HCT116 (cell line): ENCODE measurements at regions not wholly inside any gene's neighbourhood (a gene's known extent, or its start where the extent isn't known, plus 50 kb on each side); places are given as distances from the start of the nearest gene placed in this dataset.

Experiments
- ATAC-seq: fragments of 200-7000 bp; cut with Tn5 transposase; 2 replicates; pipeline ENCODE4 v1.9.1; 2020; ENCODE audit warnings: mild to moderate bottlenecking, moderate library complexity
- BruUV-seq: library from RNA; stranded (reverse); fragments of 400-500 nt; replicated peaks from 2 replicates; lab custom pipeline; 2021; lab: Mats Ljungman, UMichigan
- CTCF ChIA-PET: fragments of 300-600 bp; sonication (Branson Sonifier 250); formaldehyde crosslinking; loops from one replicate; lab custom pipeline; 2021; ENCODE audit warnings: antibody characterized with exemption; lab: Charles Lee
- POLR2A ChIA-PET: fragments of 300-600, 350-600 bp; sonication (Branson Sonifier 250); formaldehyde crosslinking; loops from one replicate; lab custom pipeline; 2021; ENCODE audit warnings: antibody characterized with exemption; lab: Charles Lee
- RAD21 ChIA-PET, 2 experiments: fragments of 300-600 bp; sonication (Branson Sonifier 250); formaldehyde crosslinking; loops; one replicate each; lab custom pipeline; 2023; ENCODE audit warnings: low total read pairs in 2 of 2; ENCODE audit not compliant: uncharacterized antibody in 2 of 2, unreplicated experiment in 2 of 2, low non-redundant PET in 1 of 2; lab: Charles Lee
- DNase-seq: peaks from one replicate; pipeline ENCODE4 v3.0.0-alpha.2; 2010; ENCODE audit warnings: low read depth, low spot score
- H2AFZ ChIP-seq: fragments of 200-600 bp; shearing (Covaris generic), sonication (generic); 2 replicates; pipeline ENCODE4 v1.6.1; 2017; ENCODE audit warnings: low read depth, mixed run types, mixed read lengths, antibody characterized with exemption, low read length; ENCODE audit not compliant: poor library complexity, severe bottlenecking
- H3K27ac ChIP-seq: 2 replicates; pipeline ENCODE4 v1.5.1; 2012; ENCODE audit warnings: low read depth, low read length
- H3K27me3 ChIP-seq: fragments of 200-600 bp; sonication (generic); 2 replicates; pipeline ENCODE4 v1.6.1; 2016; ENCODE audit warnings: mixed run types, low read length, mixed read lengths; ENCODE audit not compliant: insufficient read depth
- H3K36me3 ChIP-seq, 2 experiments: fragments of 200-500 bp in 1 of 2; fragments of 200-600 bp in 1 of 2; sonication (Bioruptor generic) in 1 of 2; sonication (generic) in 1 of 2; 2 replicates each; pipeline versions ENCODE4 v1.5.1 to v1.6.1; 2014 to 2016; ENCODE audit warnings: low read length in 2 of 2, inconsistent platforms in 1 of 2, mixed read lengths in 1 of 2, mixed run types in 1 of 2; ENCODE audit not compliant: insufficient read depth in 2 of 2, control insufficient read depth in 1 of 2
- H3K4me1 ChIP-seq, 2 experiments: fragments of 200-600 bp in 1 of 2; sonication (generic) in 1 of 2; 2 replicates each; pipeline versions ENCODE4 v1.5.1 to v1.6.1; 2012 to 2017; ENCODE audit warnings: low read length in 2 of 2, inconsistent platforms in 1 of 2, mild to moderate bottlenecking in 1 of 2, mixed read lengths in 1 of 2, mixed run types in 1 of 2, moderate library complexity in 1 of 2; ENCODE audit not compliant: insufficient read depth in 2 of 2, control insufficient read depth in 1 of 2
- H3K4me2 ChIP-seq: fragments of 200-600 bp; sonication (generic); 2 replicates; pipeline ENCODE4 v1.6.1; 2017; ENCODE audit warnings: mixed run types, low read length, mixed read lengths
- H3K4me3 ChIP-seq, 2 experiments: fragments of 200-600 bp in 1 of 2; sonication (generic) in 1 of 2; replicated peaks in 1 of 2; 2 replicates each; pipeline ENCODE4 v1.5.1; 2011 to 2016; ENCODE audit warnings: low read length in 2 of 2, control low read depth in 1 of 2, low read depth in 1 of 2, mild to moderate bottlenecking in 1 of 2, mixed read lengths in 1 of 2, mixed run types in 1 of 2
- H3K79me2 ChIP-seq: fragments of 200-600 bp; sonication (generic); 2 replicates; pipeline ENCODE4 v1.6.1; 2017; ENCODE audit warnings: mild to moderate bottlenecking, mixed run types, low read length, moderate library complexity, mixed read lengths; ENCODE audit not compliant: insufficient read depth
- H3K9ac ChIP-seq: fragments of 200-600 bp; sonication (generic); 2 replicates; pipeline ENCODE4 v1.6.1; 2016; ENCODE audit warnings: low read length, mixed read lengths
- H3K9me2 ChIP-seq: fragments of 200-600 bp; sonication (generic), shearing (Covaris generic); 2 replicates; pipeline ENCODE4 v1.6.1; 2017; ENCODE audit warnings: mixed run types, mild to moderate bottlenecking, moderate library complexity; ENCODE audit not compliant: insufficient read depth
- H3K9me3 ChIP-seq, 2 experiments: fragments of 200-500 bp in 1 of 2; fragments of 200-600 bp in 1 of 2; sonication (Bioruptor generic) in 1 of 2; sonication (generic) in 1 of 2; 2 replicates each; pipeline ENCODE4 v1.6.1; 2014 to 2017; ENCODE audit warnings: low read length in 2 of 2, mixed read lengths in 2 of 2, inconsistent platforms in 1 of 2, low read depth in 1 of 2, mild to moderate bottlenecking in 1 of 2, mixed run types in 1 of 2, moderate library complexity in 1 of 2; ENCODE audit not compliant: control insufficient read depth in 1 of 2, insufficient read depth in 1 of 2
- H4K20me1 ChIP-seq: fragments of 200-600 bp; sonication (generic), shearing (Covaris generic); 2 replicates; pipeline ENCODE4 v1.6.1; 2017; ENCODE audit warnings: mixed run types, mild to moderate bottlenecking, moderate library complexity; ENCODE audit not compliant: insufficient read depth
- CBX3 ChIP-seq: IDR thresholded peaks from 2 replicates; pipeline ENCODE4 v1.6.1; 2012; ENCODE audit warnings: low read depth
- CEBPB ChIP-seq: IDR thresholded peaks from 2 replicates; pipeline ENCODE4 v1.6.1; 2012; ENCODE audit warnings: low read depth
- CTCF ChIP-seq, 3 experiments: fragments of 200-600 bp in 1 of 3; sonication (generic) in 1 of 3; IDR thresholded peaks in 2 of 3; conservative IDR thresholded peaks in 1 of 3; 2 replicates each; pipeline ENCODE4 v1.5.1; 2012 to 2017; ENCODE audit warnings: low read depth in 2 of 3, low read length in 2 of 3, antibody characterized with exemption in 1 of 3, borderline replicate concordance in 1 of 3, control low read depth in 1 of 3, mild to moderate bottlenecking in 1 of 3, mixed read lengths in 1 of 3, mixed run types in 1 of 3, moderate library complexity in 1 of 3; ENCODE audit not compliant: insufficient read depth in 1 of 3
- EZH2 ChIP-seq: fragments of 200-600 bp; sonication (generic); IDR thresholded peaks from 2 replicates; pipeline ENCODE4 v1.6.1; 2017; ENCODE audit warnings: antibody characterized with exemption, mixed run types
- EZH2phosphoT487 ChIP-seq: fragments of 200-600 bp; IDR thresholded peaks from 2 replicates; pipeline ENCODE4 v1.6.1; 2018; ENCODE audit warnings: antibody characterized with exemption, borderline replicate concordance
- FOSL1 ChIP-seq: IDR thresholded peaks from 2 replicates; pipeline ENCODE4 v1.6.1; 2012; ENCODE audit warnings: low read depth
- JUND ChIP-seq: IDR thresholded peaks from 2 replicates; pipeline ENCODE4 v1.6.1; 2012
- RAD21 ChIP-seq: IDR thresholded peaks from 2 replicates; pipeline ENCODE4 v1.6.1; 2012; ENCODE audit warnings: low read depth, mild to moderate bottlenecking
- REST ChIP-seq: IDR thresholded peaks from 2 replicates; pipeline ENCODE4 v1.6.1; 2012; ENCODE audit warnings: low read depth
- SIN3A ChIP-seq: IDR thresholded peaks from 2 replicates; pipeline ENCODE4 v1.6.1; 2012; ENCODE audit warnings: low read depth
- SP1 ChIP-seq: IDR thresholded peaks from 2 replicates; pipeline ENCODE4 v1.6.1; 2012; ENCODE audit warnings: low read depth
- SRF ChIP-seq: IDR thresholded peaks from 2 replicates; pipeline ENCODE4 v1.6.1; 2012; ENCODE audit warnings: low read depth
- TCF7L2 ChIP-seq: IDR thresholded peaks from 2 replicates; pipeline ENCODE4 v1.7.0; 2011; ENCODE audit warnings: borderline replicate concordance, inconsistent platforms; ENCODE audit not compliant: insufficient read depth, insufficient read length; ENCODE audit errors: extremely low read depth
- YY1 ChIP-seq: IDR thresholded peaks from 2 replicates; pipeline ENCODE4 v1.6.1; 2011; ENCODE audit warnings: low read length, low read depth, moderate library complexity, mild to moderate bottlenecking; ENCODE audit not compliant: insufficient replicate concordance; ENCODE audit errors: extremely low read depth
- ZBTB33 ChIP-seq: IDR thresholded peaks from 2 replicates; pipeline ENCODE4 v1.6.1; 2011; ENCODE audit warnings: mild to moderate bottlenecking, low read length, moderate library complexity; ENCODE audit not compliant: insufficient replicate concordance; ENCODE audit errors: extremely low read depth
- ZFX ChIP-seq: fragments of 450-650 bp; IDR thresholded peaks from 2 replicates; pipeline ENCODE4 v1.6.1; 2017
- ZNF274 ChIP-seq: fragments of 200-500 bp; sonication (Bioruptor generic); IDR thresholded peaks from 2 replicates; pipeline ENCODE4 v1.6.1; 2014; ENCODE audit warnings: mild to moderate bottlenecking, low read depth, low read length, inconsistent platforms
- intact Hi-C: fragments of 100-400 bp; cut with micrococcal nuclease; formaldehyde crosslinking; loops from 2 replicates; pipeline ENCODE4 v1.10.0; 2022

GRCh38 chr10:88163572-88163971 is 300.1 kb downstream of the PTEN start:
- RAD21 ChIA-PET, result no interaction called here

More at GRCh38 chr10:88163572-88163971, 300.1 kb downstream of the PTEN start:
- BruUV-seq, result no TSS peak
- CTCF ChIA-PET, result no interaction called here
- no peak overlapping the region for H3K4me2 ChIP-seq
- no peak overlapping the region for H3K4me3 ChIP-seq
- no peak for DNase-seq
- intact Hi-C loops, result no loop called here
- no peaks in the 10 kb centered on the region for H3K9me3 ChIP-seq
- H3K27me3 ChIP-seq, result no peaks in the 10 kb centered on the region
- no peak for ATAC-seq
- H2AFZ ChIP-seq, result no peak overlapping the region
- H3K79me2 ChIP-seq, result no peaks in the 10 kb centered on the region
- peaks cover 0 to 6% of the 10 kb centered on the region in 2 experiments; a peak in 1 of 4 replicates for H3K4me1 ChIP-seq
- TF ChIP-seq YY1, result no peak
- no peak for TF ChIP-seq SIN3A
- no peak for TF ChIP-seq ZFX
- no peak for TF ChIP-seq CTCF (IDR thresholded peaks at IDR 0.05 in 2 of 3, conservative IDR thresholded peaks at IDR 0.05 in 1 of 3; ENCODE audit: borderline replicate concordance in 1 of 3, insufficient read depth in 1 of 3, low read depth in 2 of 3, low read length in 2 of 3)
- TF ChIP-seq ZBTB33, result no peak
- no peak for TF ChIP-seq ZNF274
- no peak for TF ChIP-seq TCF7L2
- no peak for TF ChIP-seq EZH2phosphoT487
- no peak for TF ChIP-seq SRF
- TF ChIP-seq FOSL1, result no peak
- no peak for TF ChIP-seq JUND
- TF ChIP-seq SP1, result no peak
- no peak for TF ChIP-seq REST
- TF ChIP-seq RAD21, result no peak
- TF ChIP-seq EZH2, result no peak
- no peak for TF ChIP-seq CBX3
- TF ChIP-seq CEBPB, result no peak
- no peaks in the 10 kb centered on the region for H4K20me1 ChIP-seq
- POLR2A ChIA-PET, result no interaction called here
- no peaks in the 10 kb centered on the region for H3K9me2 ChIP-seq
- H3K9ac ChIP-seq, result no peak overlapping the region
- H3K36me3 ChIP-seq, result no peaks in the 10 kb centered on the region
- no peak overlapping the region for H3K27ac ChIP-seq
